ENCODE measurements at regions not wholly inside any gene's neighbourhood (a gene's known extent, or its start where the extent isn't known, plus 50 kb on each side); places are given as distances from the start of the nearest gene placed in this dataset.

DNA sequence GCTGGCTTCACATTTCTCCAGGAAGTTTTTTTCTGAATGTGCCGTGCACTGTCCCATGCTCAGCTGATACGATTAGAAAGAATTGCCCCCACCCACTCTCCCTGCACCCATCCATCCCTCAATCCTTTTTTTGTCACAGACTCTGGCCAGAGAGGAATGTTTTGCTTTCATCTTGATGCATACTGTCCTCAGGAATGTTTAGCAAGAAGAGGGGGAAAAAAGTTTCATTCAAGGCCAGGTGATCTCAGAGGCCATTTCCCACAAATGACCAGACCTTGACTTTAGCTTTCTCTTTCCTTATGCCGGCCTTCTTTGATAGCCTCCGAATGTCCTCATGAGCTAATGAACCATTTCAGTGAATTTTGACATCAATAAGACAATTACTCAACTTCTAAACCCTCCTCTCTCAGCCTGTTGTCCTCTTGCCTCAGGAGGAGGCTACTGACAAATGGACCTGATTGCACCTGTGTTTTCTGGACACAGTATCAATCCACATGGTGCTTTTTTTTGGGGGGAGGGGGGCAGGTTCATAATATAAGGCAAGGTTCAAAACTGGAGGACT is 105.0 kb upstream of the KLF6 start:
- Histone ChIP-seq H3K4me3 (no peak overlapping the region; the same call in 1 of the 2 replicates), H3F3A (ENCODE audit: insufficient read depth, low read depth) (peaks cover 21% of the 10 kb centered on the region; the same call in 1 of the 2 replicates), H3K27me3 (ENCODE audit: insufficient read depth, low read depth) (no peaks in the 10 kb centered on the region), H4K20me1 (ENCODE audit: insufficient read depth) (no peaks in the 10 kb centered on the region), H3K9me3 (ENCODE audit: insufficient read depth, low read depth) (no peaks in the 10 kb centered on the region), H3K4me1 (replicated peaks; ENCODE audit: insufficient read depth) (peaks cover 41% of the 10 kb centered on the region), H3K4me2 (peak overlapping the region; percentile 59), H3K27ac (peak overlapping the region; percentile 90), H3K36me3 (ENCODE audit: low read depth) (no peaks in the 10 kb centered on the region), H3K79me2 (ENCODE audit: low read depth) (no peaks in the 10 kb centered on the region), H2AFZ (peak overlapping the region; percentile 64; the same call in 1 of the 2 replicates), H3K9me2 (ENCODE audit: insufficient read depth) (no peaks in the 10 kb centered on the region)
- intact Hi-C loops (cut with micrococcal nuclease; ENCODE audit: unreplicated experiment) = loop anchor here (2.0 to 5.0 kb wide), 5 partner anchors 57 to 773 kb away; no protein-coding TSS in a partner anchor
- TF ChIP-seq, protein P1, sequence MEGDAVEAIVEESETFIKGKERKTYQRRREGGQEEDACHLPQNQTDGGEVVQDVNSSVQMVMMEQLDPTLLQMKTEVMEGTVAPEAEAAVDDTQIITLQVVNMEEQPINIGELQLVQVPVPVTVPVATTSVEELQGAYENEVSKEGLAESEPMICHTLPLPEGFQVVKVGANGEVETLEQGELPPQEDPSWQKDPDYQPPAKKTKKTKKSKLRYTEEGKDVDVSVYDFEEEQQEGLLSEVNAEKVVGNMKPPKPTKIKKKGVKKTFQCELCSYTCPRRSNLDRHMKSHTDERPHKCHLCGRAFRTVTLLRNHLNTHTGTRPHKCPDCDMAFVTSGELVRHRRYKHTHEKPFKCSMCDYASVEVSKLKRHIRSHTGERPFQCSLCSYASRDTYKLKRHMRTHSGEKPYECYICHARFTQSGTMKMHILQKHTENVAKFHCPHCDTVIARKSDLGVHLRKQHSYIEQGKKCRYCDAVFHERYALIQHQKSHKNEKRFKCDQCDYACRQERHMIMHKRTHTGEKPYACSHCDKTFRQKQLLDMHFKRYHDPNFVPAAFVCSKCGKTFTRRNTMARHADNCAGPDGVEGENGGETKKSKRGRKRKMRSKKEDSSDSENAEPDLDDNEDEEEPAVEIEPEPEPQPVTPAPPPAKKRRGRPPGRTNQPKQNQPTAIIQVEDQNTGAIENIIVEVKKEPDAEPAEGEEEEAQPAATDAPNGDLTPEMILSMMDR (conservative IDR thresholded peaks at IDR 0.05) = no peak
- TF ChIP-seq EZH2 (IDR thresholded peaks at IDR 0.05; ENCODE audit: low read depth) = no peak
- POLR2A ChIA-PET (ENCODE audit: unreplicated experiment) = interaction anchor here (0.5 to 0.9 kb wide), 5 partner anchors 8 to 802 kb away, joined by 3 to 20 read pairs (median 5); partner anchors contain the start of gene KLF6
- no TSS peak for BruUV-seq (replicated peaks)
- CTCF ChIA-PET = interaction anchor here (0.5 kb wide), 1 partner anchor 13 kb away, joined by 5 read pairs; no protein-coding TSS in a partner anchor
- DNase-seq = peak; percentile 51 to 89

DNA sequence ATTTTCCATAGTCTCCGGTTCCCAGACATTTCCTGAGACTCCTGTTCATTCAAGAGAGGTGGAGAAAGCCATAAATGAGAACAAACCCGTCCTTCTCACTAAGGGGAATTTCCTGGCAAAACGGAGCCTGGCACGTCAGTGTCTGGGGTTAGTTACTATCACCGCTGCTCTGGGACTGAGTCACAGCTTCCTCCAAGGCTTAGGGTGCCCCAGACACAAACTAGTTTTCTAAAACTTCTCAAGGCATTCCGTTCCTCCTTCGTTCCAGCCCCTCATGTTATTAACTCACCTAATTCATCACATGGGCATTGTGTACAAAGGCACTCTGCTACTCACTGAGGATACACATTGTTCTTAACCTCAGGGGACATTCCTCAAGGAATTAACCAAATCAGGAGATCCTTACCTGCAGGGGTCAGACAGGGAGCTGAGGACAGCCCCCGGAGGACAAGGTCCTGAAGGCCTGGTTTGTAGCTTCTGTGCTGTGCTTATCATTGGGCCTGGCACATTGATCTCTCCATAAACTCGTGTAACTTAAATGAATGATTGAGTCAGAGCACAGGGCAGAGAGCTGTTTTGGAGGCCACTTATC is 103.0 kb upstream of the KLF6 start:
- Histone ChIP-seq H3K9me3 (ENCODE audit: insufficient read depth, low read depth) (no peaks in the 10 kb centered on the region), H3K4me1 (replicated peaks; ENCODE audit: insufficient read depth) (peaks cover 41% of the 10 kb centered on the region), H3F3A (ENCODE audit: insufficient read depth, low read depth) (peaks cover 21% of the 10 kb centered on the region; the same call in 1 of the 2 replicates), H4K20me1 (ENCODE audit: insufficient read depth) (no peaks in the 10 kb centered on the region), H2AFZ (no peak overlapping the region; the same call in 1 of the 2 replicates), H3K27me3 (ENCODE audit: insufficient read depth, low read depth) (no peaks in the 10 kb centered on the region), H3K4me3 (no peak overlapping the region), H3K36me3 (ENCODE audit: low read depth) (no peaks in the 10 kb centered on the region), H3K79me2 (ENCODE audit: low read depth) (no peaks in the 10 kb centered on the region), H3K4me2 (peak overlapping the region; percentile 61), H3K9me2 (ENCODE audit: insufficient read depth) (no peaks in the 10 kb centered on the region), H3K27ac (peak overlapping the region; percentile 90)
- intact Hi-C loops (cut with micrococcal nuclease; ENCODE audit: unreplicated experiment) = loop anchor here (2.0 to 5.0 kb wide), 3 partner anchors 105 to 775 kb away; no protein-coding TSS in a partner anchor
- POLR2A ChIA-PET (ENCODE audit: unreplicated experiment) = interaction anchor here (0.6 to 0.7 kb wide), 2 partner anchors 355 to 378 kb away, joined by 3 to 6 read pairs; no protein-coding TSS in a partner anchor
- TF ChIP-seq, protein P1 (conservative IDR thresholded peaks at IDR 0.05) = no peak
- no peak for TF ChIP-seq EZH2 (IDR thresholded peaks at IDR 0.05; ENCODE audit: low read depth)
- CTCF ChIA-PET = no interaction called here
- no TSS peak for BruUV-seq (replicated peaks)
- peak; percentile 50 to 89 for DNase-seq

DNA sequence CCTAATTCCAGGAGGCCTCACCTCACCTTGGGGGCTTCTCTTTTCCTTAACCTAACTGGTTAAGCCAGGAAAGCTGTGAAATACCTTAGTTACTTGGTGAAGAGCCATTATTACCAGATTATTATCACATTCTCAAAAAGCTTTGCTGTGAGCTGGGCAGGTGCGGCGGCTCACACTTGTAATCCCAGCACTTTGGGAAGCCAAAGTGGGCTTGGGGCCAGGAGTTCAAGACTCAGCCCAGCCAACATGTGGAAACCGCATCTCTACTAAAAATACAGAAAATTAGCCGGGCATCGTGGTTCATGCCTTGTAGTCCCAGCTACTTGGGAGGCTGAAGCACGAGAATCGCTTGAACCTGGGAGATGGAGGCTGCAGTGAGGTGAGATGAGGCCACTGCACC is 102.4 kb upstream of the KLF6 start:
- no peaks in the 10 kb centered on the region for H3K79me2 ChIP-seq (ENCODE audit: low read depth)
- H3K9me2 ChIP-seq (ENCODE audit: insufficient read depth) = no peaks in the 10 kb centered on the region
- H3F3A ChIP-seq (ENCODE audit: insufficient read depth, low read depth) = peaks cover 21% of the 10 kb centered on the region; the same call in 1 of the 2 replicates
- H3K4me1 ChIP-seq (replicated peaks; ENCODE audit: insufficient read depth) = peaks cover 41% of the 10 kb centered on the region
- H3K36me3 ChIP-seq (ENCODE audit: low read depth) = no peaks in the 10 kb centered on the region
- POLR2A ChIA-PET (ENCODE audit: unreplicated experiment) = interaction anchor here (0.6 to 0.7 kb wide), 2 partner anchors 356 to 378 kb away, joined by 3 to 6 read pairs; no protein-coding TSS in a partner anchor
- BruUV-seq (replicated peaks) = TSS peak; percentile 93
- no peaks in the 10 kb centered on the region for H4K20me1 ChIP-seq (ENCODE audit: insufficient read depth)
- CTCF ChIA-PET = no interaction called here
- DNase-seq = no peak
- no peak overlapping the region; the same call in 1 of the 2 replicates for H2AFZ ChIP-seq
- H3K4me2 ChIP-seq = peak overlapping the region; percentile 61
- intact Hi-C loops (cut with micrococcal nuclease; ENCODE audit: unreplicated experiment) = loop anchor here (2.0 to 5.0 kb wide), 2 partner anchors 105 to 420 kb away; no protein-coding TSS in a partner anchor
- no peak overlapping the region for H3K4me3 ChIP-seq
- peak overlapping the region; percentile 90 for H3K27ac ChIP-seq
- no peaks in the 10 kb centered on the region for H3K27me3 ChIP-seq (ENCODE audit: insufficient read depth, low read depth)
- no peaks in the 10 kb centered on the region for H3K9me3 ChIP-seq (ENCODE audit: insufficient read depth, low read depth)
- TF ChIP-seq EZH2 (IDR thresholded peaks at IDR 0.05; ENCODE audit: low read depth) = no peak
- TF ChIP-seq, protein P1 (conservative IDR thresholded peaks at IDR 0.05) = no peak
